Islet precursor cell (in vitro differentiated cells): ENCODE measurements at regions not wholly inside any gene's neighbourhood (a gene's known extent, or its start where the extent isn't known, plus 50 kb on each side); places are given as distances from the start of the nearest gene placed in this dataset.
A peak's percentile ranks its signal among the peaks of the same experiment; 100 is the strongest.

Source experiments
- DNase-seq: peaks from one replicate; pipeline ENCODE4 v3.0.0-alpha.2; 2018

- no peak for DNase-seq
Measured at GRCh38 chr5:4243479-4244264, 648.0 kb downstream of the IRX1 start.

DNA sequence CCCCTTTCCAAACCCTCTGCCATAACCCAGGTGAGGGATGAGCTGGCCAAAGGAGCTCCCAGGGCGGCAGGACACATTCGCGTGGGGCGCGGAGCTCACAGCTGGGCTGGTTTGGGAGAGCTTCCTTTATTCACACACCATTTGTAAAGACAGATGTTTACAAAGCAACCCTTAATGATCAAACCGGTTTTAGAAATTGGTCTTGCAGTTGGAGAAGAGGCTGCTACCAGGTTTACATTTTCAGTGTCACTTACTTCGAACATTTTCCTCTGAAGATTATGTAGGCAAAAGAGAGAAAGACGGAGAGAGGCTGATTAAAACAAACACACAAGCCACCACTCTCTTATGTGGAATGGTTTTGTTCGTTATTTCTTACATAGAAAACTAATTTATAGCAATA, 648.7 kb downstream of the IRX1 start:
- no peak for DNase-seq

- no peak for DNase-seq
Measured at GRCh38 chr5:4245076-4245475, 649.4 kb downstream of the IRX1 start.

DNA sequence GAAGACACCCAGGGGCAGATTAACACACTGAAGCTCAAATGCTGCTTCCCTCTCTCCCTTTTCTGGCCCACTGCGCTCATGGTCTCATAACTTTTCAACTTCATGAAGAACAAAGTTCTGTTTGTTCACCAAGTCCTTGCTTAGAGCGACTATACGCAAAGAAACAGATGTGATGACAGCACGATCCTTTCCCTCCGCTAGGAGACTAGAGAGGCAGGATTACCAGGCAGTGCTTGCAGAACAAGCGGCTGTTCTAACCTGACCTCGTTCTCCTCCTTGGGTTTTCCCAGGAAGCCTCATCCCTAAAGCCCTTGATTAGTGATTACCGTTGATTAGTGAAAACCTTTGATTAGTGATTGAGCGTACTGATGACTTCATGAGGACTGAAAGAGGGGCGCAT, 649.9 kb downstream of the IRX1 start:
- DNase-seq: no peak

- DNase-seq: no peak
Measured at GRCh38 chr5:4246447-4246846, 650.8 kb downstream of the IRX1 start.

DNA sequence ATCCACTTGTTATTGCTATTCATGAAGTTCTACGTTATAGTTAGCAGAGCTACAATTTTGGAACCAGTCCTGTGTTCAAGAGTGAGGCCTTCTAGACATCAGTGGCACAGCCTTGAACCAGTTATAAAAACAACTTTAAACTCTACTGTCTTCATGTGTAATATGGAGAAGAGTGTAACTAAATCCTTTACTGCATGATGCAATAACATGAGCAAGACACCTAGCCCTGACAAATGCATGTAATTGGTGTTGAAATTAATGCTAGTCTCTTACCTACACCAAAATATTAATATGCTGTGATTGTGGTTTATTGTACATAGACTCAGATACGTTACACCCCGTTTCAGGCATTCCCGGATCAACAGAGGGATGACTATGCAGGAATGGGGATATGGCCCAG, 654.6 kb downstream of the IRX1 start:
- no peak for DNase-seq

- DNase-seq: no peak
Measured at GRCh38 chr5:4252385-4252784, 656.8 kb downstream of the IRX1 start.

DNA sequence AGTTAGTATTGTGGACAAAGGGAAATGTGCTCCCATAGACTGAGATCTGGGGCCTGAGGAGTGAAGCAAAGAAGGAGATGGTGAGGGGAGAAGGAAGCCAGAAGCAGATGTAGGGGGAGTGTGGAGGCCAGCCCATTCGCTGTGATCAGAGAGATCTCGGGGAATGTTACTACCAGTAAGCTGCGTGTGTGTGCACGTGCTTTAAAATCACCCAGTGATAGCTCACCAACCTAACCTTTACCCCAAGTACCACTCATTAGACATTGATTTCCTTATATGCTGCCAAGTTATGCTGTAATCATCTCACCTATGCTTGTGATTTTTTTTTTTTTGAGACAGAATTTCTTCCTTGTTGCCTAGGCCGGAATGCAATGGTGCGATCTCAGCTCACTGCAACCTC, 659.1 kb downstream of the IRX1 start:
- DNase-seq: no peak

- DNase-seq: no peak
Measured at GRCh38 chr5:4255441-4255840, 659.8 kb downstream of the IRX1 start.

- no peak for DNase-seq
Measured at GRCh38 chr5:4258170-4258569, 662.5 kb downstream of the IRX1 start.

DNA sequence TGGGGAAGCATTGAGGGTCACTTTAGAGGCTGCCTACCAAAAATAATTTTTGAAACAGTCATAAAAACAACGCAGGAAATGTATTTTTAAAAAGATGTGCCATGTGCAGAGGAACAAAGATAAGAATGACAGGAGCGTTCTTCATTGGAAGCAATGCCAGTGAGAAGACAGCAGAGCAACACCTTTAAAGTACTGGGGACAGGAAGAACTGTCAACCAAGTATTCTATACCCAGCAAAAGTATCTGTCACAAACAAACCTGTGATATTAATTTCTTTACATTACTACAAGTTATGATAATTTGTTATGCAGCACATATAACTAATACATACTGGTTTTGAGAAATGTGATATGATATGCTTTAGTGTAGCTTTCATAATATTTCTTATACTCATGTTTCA, 675.6 kb downstream of the IRX1 start:
- DNase-seq: no peak

DNA sequence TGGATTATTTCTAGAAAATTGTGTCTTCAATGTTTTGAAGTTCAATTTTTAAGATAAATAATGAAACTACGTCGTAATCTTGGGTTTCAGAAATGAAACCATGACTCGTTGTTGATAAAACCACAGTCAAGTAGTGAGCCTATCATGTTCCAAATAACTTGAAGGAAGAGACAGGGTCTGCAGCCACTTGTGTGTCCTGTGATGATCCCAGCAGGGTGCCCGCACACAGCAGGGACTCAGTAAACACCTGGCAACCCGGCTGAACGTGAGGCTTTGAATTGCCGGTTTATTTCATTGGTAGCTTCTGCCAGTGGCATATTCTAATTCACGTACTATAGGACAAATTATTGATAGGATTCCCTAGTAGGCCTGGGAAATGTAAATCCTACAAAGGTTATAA, 679.6 kb downstream of the IRX1 start:
- DNase-seq: no peak

DNA sequence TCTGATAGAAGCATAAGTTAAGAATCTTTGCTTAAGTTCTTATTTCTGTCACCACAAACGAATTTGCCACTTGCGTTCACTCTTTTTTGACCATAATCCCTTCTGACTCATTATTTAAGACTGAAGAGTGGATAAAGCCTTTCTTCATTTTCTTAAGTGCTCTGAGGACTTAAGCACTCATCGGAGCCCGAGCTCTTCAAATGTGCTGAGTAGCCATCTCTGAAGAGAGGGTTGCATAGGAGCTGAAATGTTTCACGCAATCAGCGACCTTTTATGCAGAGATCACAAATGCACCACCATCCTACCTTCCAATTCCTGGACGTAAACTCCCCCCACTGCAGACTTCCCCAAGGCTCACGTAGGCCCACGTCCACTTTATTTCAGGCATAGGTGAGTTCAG, 699.2 kb downstream of the IRX1 start:
- no peak for DNase-seq

- DNase-seq: peak; percentile 65
Measured at GRCh38 chr5:4295663-4296339, 700.2 kb downstream of the IRX1 start.

- no peak for DNase-seq
Measured at GRCh38 chr5:4306057-4306456, 710.4 kb downstream of the IRX1 start.

GRCh38 chr5:4309026-4309425, 713.4 kb downstream of the IRX1 start:
- no peak for DNase-seq

- no peak for DNase-seq
Measured at GRCh38 chr5:4313138-4313537, 717.5 kb downstream of the IRX1 start.

- no peak for DNase-seq
Measured at GRCh38 chr5:4319478-4320128, 724.0 kb downstream of the IRX1 start.

GRCh38 chr5:4330327-4330726, 734.7 kb downstream of the IRX1 start:
- no peak for DNase-seq

DNA sequence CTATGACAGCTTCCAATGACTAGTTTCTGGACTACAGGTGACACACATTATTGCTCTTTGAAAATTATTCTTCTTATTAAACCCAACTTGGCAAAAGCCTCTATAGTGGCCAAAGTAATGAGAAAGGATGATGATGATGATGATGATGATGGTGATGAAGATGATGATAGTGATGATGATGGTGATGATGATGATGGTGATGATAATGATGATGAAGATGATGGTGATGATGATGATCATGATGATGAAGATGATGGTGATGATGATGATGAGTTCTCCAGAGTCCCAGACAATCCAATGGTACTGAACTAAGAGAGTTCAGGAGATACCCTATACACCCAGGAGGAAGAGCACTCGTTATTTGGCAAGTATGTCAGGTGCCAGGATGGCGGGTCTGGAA, 739.4 kb downstream of the IRX1 start:
- no peak for DNase-seq

DNA sequence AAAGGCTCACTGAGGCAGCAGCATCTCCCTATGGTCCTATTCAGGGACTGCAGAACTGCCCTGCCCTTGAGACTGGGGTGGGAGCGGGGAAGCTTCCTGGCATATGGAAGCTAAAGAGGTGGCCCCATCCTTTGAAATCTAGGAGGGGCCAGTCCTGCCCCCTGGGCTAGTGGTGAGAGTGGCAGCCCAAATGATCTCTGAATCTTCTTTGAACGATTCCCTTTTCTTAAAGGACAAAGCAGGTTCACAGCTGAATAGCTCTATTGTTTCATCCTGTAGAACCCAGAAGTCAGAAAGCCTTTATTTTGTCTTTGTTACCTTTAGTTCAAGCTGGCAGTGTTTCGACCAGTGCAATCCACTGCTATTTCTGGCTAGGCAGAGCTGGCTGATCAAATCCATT, 741.9 kb downstream of the IRX1 start:
- no peak for DNase-seq

- DNase-seq: no peak
Measured at GRCh38 chr5:4339949-4340348, 744.3 kb downstream of the IRX1 start.

GRCh38 chr5:4345850-4346249, 750.2 kb downstream of the IRX1 start:
- DNase-seq: no peak

DNA sequence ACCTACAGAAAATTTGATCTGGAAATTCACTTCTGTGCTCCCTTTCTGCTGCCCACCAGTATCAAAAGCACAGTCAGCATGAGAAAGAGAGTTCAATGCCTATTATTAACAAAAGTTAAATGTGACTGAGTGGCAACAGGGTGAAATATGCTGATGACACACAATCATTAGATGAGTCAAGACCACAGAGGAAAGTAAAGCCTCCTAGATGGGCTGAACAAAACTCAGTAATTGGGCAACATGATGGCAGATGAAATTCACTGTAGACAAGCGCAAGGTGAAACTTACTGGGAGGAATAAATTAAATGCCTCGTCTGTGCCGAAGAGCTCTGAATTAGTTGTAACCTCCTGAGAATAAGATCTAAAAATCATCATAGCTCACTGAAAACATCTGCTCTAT, 752.8 kb downstream of the IRX1 start:
- no peak for DNase-seq
